ENCODE measurements at regions not wholly inside any gene's neighbourhood (a gene's known extent, or its start where the extent isn't known, plus 50 kb on each side); places are given as distances from the start of the nearest gene placed in this dataset.
A peak's percentile ranks its signal among the peaks of the same experiment; 100 is the strongest.

DNA sequence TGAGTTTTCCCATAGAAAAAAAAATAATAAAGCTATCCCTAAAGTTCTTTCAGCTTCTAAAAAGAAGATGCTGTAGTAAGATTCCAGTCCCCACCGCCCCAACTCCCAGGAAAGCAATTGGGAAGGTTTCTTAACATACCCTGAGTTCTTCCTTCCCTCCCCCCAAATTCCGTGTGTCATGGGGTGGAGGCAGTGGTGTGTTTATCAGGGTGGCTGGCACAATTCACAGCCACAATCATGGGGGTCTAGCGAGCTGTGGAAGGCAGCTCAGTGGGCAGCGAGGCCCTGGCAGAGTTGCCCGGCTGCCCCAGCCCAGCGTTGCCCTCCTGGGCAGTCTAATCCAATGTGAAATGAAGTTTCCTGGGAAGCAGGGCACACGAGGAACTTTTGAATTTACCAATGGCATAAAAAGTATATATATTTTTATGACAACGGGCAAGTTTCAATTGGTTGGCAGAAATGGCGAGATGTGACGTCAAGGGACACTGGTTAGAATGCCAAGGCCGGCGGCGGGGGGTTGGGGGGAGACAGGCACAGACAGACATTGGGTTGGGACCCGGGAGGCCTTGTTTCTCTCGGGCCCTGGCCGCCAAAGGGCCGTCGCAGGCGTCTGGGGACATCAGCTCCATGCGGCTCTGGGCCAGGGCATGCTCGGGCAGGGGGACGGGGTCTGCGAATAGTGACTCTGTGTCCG is 80.7 kb upstream of the PPARA start:
- Mint-ChIP-seq H3K27me3 (ENCODE audit: insufficient read depth, low read depth) (peaks cover 61% of the 10 kb centered on the region), H3K27ac (no peak overlapping the region), H3K9me3 (no peaks in the 10 kb centered on the region), H3K4me1 (peaks cover 5% of the 10 kb centered on the region), H3K36me3 (no peaks in the 10 kb centered on the region), H3K4me3 (peak overlapping the region; percentile 81)
- Histone ChIP-seq H3K27me3 (peaks cover 98% of the 10 kb centered on the region), H4K20me1 (ENCODE audit: low read depth) (peaks cover 38% of the 10 kb centered on the region), H3K79me2 (ENCODE audit: low read depth) (no peaks in the 10 kb centered on the region), H3K4me1 (peaks cover 5% of the 10 kb centered on the region), H2AFZ (replicated peaks) (no peak overlapping the region), H3K4me2 (peak overlapping the region; percentile 95), H3K36me3 (no peaks in the 10 kb centered on the region), H3K4me3 (peak overlapping the region; percentile 64), H3F3A (ENCODE audit: low read depth) (peaks cover 25% of the 10 kb centered on the region), H3K27ac (no peak overlapping the region), H3K9me3 (ENCODE audit: low read depth) (no peaks in the 10 kb centered on the region), H3K9ac (no peak overlapping the region)
- TF ChIP-seq EZH2phosphoT487 (IDR thresholded peaks at IDR 0.05), result no peak
- TF ChIP-seq EZH2 (IDR thresholded peaks at IDR 0.05), result no peak
- TF ChIP-seq, protein P1, sequence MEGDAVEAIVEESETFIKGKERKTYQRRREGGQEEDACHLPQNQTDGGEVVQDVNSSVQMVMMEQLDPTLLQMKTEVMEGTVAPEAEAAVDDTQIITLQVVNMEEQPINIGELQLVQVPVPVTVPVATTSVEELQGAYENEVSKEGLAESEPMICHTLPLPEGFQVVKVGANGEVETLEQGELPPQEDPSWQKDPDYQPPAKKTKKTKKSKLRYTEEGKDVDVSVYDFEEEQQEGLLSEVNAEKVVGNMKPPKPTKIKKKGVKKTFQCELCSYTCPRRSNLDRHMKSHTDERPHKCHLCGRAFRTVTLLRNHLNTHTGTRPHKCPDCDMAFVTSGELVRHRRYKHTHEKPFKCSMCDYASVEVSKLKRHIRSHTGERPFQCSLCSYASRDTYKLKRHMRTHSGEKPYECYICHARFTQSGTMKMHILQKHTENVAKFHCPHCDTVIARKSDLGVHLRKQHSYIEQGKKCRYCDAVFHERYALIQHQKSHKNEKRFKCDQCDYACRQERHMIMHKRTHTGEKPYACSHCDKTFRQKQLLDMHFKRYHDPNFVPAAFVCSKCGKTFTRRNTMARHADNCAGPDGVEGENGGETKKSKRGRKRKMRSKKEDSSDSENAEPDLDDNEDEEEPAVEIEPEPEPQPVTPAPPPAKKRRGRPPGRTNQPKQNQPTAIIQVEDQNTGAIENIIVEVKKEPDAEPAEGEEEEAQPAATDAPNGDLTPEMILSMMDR (IDR thresholded peaks at IDR 0.05), result no peak
- DNase-seq (ENCODE audit: low spot score), result no peak

DNA sequence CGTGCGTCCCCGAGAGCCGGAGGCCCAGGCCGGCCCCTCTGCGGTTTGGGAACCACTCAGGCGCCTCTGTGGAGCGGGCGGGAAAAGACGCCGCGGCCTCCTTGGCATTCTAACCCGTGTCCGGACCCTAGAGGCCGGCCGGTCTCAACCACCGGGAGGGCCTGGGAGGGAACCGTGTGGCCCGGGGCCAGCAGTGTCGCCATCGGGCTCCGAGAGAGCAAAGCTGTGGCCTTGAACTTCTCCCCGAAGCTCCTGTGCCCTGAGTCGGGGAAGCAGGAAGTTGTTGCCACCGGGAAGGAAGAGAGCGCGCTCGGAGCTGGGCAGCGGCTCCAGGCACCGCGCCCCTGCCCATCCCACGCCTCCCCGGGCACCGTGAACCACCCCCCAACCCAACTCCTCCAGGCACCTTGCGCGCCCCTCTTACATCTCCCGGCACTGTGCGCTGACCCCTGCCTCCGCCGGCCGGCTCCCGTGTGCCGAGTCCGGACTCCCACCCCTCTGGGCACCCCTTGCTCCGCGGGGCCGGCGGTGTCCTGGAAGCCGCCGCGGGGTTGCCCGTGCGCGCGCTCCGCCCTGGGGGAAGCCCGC is 80.0 kb upstream of the PPARA start:
- H3F3A ChIP-seq (ENCODE audit: low read depth), result peaks cover 25% of the 10 kb centered on the region
- peak overlapping the region; percentile 95 for H3K4me2 ChIP-seq
- H3K27me3 Mint-ChIP-seq (ENCODE audit: insufficient read depth, low read depth), result peaks cover 58% of the 10 kb centered on the region
- H3K9ac ChIP-seq, result no peak overlapping the region
- no peak overlapping the region for H3K27ac Mint-ChIP-seq
- TF ChIP-seq, protein P1 (IDR thresholded peaks at IDR 0.05), result no peak
- TF ChIP-seq EZH2phosphoT487 (IDR thresholded peaks at IDR 0.05), result peak; percentile 99
- peak; percentile 99 for TF ChIP-seq EZH2 (IDR thresholded peaks at IDR 0.05)
- H3K79me2 ChIP-seq (ENCODE audit: low read depth), result no peaks in the 10 kb centered on the region
- no peak overlapping the region for H3K27ac ChIP-seq
- H4K20me1 ChIP-seq (ENCODE audit: low read depth), result peaks cover 38% of the 10 kb centered on the region
- no peaks in the 10 kb centered on the region for H3K36me3 ChIP-seq
- H3K4me1 Mint-ChIP-seq, result peaks cover 5% of the 10 kb centered on the region
- peak overlapping the region; percentile 64 for H3K4me3 ChIP-seq
- peak; percentile 53 for DNase-seq (ENCODE audit: low spot score)
- no peaks in the 10 kb centered on the region for H3K36me3 Mint-ChIP-seq
- H2AFZ ChIP-seq (replicated peaks), result peak overlapping the region; percentile 86
- H3K9me3 Mint-ChIP-seq, result no peaks in the 10 kb centered on the region
- H3K27me3 ChIP-seq, result peaks cover 98% of the 10 kb centered on the region
- no peaks in the 10 kb centered on the region for H3K9me3 ChIP-seq (ENCODE audit: low read depth)
- H3K4me1 ChIP-seq, result peaks cover 5% of the 10 kb centered on the region
- H3K4me3 Mint-ChIP-seq, result peak overlapping the region; percentile 81

DNA sequence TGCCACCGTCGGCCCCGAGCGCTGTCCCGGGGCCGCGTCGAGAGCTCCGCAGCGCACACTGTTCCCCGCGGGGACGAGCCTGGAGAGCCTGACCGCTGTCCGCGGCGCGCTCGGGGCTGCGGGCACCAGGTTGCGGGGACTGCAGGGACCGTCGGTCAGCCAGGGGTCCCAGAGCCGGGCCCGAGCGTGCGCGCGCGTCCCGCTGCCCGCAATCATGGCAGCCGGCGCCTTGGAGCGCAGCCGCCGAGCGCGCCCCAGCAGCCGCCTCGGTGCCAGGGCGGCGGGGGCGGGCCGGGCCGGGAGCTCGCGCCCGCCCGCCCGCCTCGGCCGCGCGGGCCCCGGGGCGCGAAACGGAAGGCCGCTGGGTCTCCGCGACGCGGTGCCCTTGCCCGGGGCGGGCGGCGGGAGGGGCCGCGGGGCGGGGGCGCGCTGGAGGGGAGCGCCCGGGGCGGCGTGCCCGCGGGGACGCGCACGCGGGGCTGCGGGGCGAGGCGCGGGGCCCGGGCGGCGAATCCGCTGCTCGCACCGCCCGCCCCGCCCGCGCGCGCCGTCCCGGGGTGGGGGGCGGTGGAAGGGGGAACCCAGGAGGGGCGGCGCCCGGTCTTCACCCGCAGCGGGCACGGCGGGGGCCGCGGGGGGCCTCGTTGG is 79.4 kb upstream of the PPARA start:
- Histone ChIP-seq H3K27me3 (peaks cover 98% of the 10 kb centered on the region), H2AFZ (replicated peaks) (peak overlapping the region; percentile 98), H3K4me2 (peak overlapping the region; percentile 95), H3F3A (ENCODE audit: low read depth) (peaks cover 25% of the 10 kb centered on the region), H3K9me3 (ENCODE audit: low read depth) (no peaks in the 10 kb centered on the region), H3K36me3 (no peaks in the 10 kb centered on the region), H4K20me1 (ENCODE audit: low read depth) (peaks cover 38% of the 10 kb centered on the region), H3K4me1 (peaks cover 5% of the 10 kb centered on the region), H3K9ac (no peak overlapping the region), H3K4me3 (peak overlapping the region; percentile 64), H3K27ac (no peak overlapping the region), H3K79me2 (ENCODE audit: low read depth) (no peaks in the 10 kb centered on the region)
- TF ChIP-seq, protein P1 (IDR thresholded peaks at IDR 0.05), result no peak
- peak; percentile 89 for TF ChIP-seq EZH2 (IDR thresholded peaks at IDR 0.05)
- peaks cover 57% of the 10 kb centered on the region for H3K27me3 Mint-ChIP-seq (ENCODE audit: insufficient read depth, low read depth)
- no peak overlapping the region for H3K4me3 Mint-ChIP-seq
- H3K4me1 Mint-ChIP-seq, result peaks cover 5% of the 10 kb centered on the region
- DNase-seq (ENCODE audit: low spot score), result peak; percentile 73
- no peaks in the 10 kb centered on the region for H3K36me3 Mint-ChIP-seq
- no peaks in the 10 kb centered on the region for H3K9me3 Mint-ChIP-seq
- H3K27ac Mint-ChIP-seq, result no peak overlapping the region
